Dedifferentiated amniotic fluid mesenchymal stem cell (primary cell): ENCODE measurements at regions not wholly inside any gene's neighbourhood (a gene's known extent, or its start where the extent isn't known, plus 50 kb on each side); places are given as distances from the start of the nearest gene placed in this dataset.
"Not testable (repeated sequence)": the region's sequence is repeated elsewhere in the genome, so short reads cannot be mapped to it uniquely, and the experiment has no call there.

Experiments used
- DNase-seq: peaks from one replicate; pipeline ENCODE4 v3.0.0-alpha.2; 2016; ENCODE audit errors: extremely low spot score

DNA sequence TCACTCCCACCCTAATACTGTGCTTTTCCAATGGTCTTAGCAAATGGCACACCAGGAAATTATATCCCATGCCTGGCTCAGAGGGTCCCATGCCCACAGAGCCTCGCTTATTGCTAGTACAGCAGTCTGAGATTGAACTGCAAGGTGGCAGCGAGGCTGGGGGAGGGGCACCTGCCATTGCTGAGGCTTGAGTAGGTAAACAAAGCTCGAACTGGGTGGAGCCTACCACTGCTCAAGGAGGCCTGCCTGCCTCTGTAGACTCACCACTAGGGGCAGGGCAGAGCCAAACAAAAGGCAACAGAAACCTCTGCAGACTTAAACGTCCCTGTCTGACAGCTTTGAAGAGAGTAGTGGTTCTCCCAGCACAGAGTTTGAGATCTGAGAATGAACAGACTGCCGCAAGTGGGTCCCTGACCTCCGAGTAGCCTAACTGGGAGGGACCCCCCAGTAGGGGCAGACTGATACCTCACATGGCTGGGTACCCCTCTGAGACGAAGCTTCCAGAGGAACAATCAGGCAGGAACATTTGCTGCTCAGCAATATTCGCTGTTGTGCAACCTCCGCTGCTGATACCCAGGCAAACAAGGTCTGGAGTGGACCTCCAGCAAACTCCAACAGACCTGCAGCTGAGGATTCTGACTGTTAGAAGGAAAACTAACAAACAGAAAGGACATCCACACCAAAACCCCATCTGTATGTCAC, 150.7 kb upstream of the FOXA2 start:
- DNase-seq = not testable (repeated sequence)

DNA sequence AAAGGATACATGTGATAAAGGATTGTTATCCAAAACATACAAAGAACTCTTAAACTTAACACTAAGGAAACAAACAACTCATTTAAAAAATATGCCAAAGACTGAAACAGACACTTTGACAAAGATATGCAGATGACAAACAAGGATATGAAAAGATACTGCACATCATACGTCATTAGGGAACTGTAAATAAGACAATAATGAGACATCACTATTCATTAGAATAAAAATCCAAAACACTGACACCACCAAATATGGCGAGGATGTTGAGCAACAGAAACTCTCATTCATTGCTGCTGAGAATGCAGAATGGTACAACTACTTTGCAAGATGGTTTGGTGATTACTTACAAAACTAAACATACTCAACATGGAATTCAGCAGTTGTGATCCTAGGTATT, 156.5 kb upstream of the FOXA2 start:
- no peak for DNase-seq

DNA sequence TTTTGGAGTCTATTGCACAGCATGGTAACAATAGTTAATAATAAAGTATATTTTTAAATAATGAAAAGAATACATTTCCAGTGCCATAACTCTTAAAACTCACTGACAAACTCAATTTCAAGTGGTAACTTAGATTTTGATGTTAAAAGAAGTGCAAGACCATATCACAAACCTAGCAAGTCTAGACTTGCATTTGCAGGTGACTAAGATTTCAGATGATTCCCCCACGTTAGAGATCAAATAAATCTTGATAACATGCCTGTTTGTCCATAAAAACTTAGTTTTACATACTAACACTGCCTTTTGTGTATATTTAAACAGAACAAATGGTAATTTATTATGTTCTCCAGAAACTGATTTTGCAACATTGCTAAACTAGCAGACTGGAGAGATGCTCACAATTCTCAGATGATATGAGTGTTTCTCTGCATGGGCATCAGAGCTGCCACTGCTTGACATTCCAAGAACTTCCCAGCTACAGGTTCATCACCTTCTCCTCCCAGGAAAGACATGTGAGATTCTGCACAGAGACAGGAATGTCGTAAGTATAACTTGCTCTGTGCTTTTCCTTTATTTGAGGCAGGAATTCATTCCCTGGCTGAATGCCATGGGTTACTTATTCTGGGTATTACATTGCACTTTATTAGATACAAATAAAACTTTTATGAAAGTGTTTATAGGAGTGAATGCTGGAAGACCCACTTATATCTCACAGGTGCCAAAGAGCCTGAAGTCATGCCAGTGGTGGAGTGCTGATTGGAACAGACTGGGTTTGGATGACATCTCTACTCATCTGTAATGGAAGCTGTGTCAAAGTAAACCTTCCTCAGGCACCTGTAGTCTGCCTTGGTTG, 160.2 kb upstream of the FOXA2 start:
- no peak for DNase-seq

DNA sequence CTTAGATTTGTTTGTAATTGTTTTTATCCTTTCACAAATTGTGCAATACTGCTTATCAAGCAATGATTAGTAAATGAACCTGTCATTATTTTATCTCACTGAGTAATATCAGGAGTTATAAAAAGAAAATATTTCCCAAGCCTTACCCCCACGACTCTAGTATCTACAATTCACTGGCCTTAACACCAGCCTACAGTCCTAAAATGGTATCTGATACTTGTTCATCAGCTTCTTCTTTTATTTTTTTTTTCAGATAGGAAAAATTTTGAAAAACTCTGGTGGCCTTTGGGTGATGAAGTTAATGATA, 160.8 kb upstream of the FOXA2 start:
- DNase-seq = no peak

DNA sequence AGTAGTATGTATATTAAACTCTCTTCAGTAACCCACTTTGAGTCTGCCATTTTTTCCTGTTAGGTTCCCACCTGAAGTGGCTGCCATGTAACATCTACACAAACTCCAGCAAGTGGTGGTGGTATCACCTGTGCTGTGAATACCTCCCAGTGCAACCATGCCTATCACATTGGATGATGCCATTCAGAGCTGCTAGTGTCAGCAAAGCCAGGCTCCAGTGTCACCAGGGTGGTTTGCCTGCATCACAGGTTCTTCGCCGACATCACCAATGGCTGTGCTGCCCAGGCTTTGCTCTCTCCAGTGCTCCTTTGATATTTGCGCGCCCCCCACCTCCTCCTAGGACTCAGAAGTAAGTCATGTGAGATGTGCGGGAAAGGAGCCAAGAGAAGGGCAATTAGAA, 162.6 kb upstream of the FOXA2 start:
- DNase-seq = no peak

DNA sequence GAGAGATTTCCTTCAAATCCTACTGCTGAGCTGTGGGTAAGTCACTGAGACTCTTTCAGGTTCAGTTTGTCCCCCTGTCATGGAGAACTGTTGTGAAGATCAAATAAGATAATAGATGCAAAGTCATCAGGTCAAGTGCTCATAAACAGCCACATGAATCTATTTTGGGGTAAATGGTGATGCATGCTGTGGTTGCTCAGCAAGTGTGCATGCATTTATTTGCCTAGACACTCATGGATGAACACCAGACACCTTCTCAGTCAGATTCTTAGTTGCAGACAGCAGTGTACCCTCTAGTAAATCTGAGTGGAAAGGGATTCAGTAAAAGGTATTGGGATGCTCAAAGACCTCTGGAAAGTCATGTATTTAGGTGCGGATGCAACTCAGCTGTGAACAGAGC, 168.0 kb upstream of the FOXA2 start:
- no peak for DNase-seq

DNA sequence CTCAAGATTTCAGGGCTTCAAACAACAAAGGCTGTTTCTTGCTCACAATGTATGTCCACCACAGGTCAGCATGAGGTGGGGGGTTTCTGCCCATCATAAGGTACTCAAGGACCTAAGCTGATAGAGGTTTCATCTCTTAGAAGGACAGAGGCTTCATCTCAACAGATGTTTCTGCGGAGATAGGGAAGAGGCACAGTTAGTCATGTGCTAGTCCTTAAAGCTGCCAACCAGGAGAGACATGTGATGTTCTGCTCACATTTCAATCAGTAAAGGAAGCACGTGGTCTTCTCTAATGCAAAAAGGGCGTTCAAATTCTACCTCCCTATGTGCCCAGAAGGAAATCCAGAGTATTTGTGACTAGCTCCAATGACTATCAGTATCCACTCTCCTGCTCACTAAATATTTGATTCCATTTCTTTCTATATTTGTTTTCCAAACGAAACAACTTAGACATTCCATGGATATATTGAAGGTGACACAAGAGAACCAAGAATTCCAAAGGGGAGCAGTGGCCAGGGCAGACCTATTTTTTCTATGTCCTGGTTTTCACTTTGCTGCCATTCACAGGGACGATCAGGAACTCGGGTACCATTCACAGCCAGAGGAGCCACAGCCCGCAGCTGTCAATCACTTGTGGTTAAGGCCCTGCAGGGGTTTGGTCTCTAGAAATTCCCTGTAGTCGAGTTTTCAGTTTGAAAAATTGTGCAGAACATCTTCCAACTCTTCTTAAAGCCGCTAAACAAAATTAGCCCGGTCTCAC, 173.2 kb upstream of the FOXA2 start:
- no peak for DNase-seq

DNA sequence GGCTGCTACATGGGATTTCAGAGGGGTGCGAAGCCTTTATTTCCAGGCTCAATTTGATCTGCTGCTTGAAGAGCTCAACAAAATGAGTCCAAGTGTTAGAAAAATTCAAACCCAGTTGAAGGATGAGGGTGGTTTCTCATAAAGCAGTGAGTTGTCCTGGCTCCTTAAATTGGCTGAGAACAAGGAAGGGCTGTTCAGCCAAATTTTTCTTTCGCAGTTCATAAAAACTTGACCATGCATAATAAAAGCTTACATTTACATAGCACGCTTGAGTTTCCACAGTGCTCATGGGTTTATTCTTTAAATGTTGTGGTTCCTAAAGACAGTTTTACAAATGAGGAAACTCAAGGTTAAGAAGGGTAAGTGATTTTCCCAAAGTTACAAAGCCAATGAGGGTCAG, 174.4 kb upstream of the FOXA2 start:
- no peak for DNase-seq

DNA sequence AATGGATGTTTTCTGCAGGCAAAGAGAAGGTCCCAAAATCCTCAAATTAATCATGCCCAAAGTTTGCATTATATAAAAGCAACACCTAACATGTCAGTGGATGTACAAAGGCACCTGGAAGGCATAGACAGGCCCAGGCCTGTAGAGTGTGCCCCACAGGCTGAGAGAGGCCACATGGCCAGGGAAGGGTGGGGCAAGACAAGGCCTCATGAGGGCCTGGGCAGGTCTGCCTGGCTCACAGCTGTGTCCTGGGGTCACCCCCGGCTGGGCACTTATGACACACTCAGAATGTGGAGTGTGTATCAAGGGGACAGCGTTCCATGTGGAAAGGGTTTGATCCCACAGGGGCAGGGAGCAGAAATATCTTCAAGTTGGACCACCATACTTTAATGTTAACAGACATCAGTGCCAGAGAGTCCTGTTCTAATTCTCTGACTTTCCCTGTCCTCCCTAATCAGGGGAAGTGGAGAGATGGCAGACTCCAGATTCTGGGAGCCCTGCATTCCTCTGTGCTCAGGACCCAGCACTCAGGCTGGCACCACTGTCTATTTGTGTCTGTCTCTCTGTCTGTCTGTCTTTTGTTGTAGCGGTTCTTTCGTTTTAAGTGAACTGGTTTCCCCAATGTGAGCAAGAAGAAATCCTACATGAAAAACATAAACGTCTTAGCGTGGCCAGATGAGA, 178.3 kb upstream of the FOXA2 start:
- no peak for DNase-seq

DNA sequence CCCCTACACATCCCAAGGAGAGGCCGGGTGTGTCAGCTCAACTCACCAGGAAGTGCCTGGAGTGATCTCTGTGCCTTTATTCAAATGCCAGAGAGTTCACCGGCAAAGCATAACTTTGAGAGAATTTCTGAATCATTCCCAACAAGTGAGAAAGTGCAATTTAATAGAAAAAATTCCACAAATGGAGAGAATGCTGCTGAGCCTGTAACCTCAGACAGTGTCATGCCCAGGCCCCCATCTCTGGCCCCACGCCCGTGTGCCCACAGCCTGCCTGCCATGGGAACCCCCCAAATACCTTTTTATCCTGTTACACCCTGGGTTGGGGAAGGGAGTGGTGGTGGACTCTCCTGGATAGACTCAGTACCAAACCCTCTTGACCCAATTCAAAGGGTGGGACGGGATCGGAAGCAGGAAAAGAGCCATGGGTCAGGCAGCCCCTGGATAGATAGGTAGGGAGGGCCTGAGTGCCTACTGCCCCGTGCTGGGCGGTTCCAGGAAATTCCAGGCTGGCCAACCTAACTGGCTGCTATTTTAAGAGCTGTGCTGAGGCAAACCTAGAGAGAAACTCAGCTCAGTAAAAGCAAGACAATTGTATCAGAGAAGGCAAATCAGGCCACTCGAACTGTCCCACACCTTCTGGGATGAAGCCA, 179.0 kb upstream of the FOXA2 start:
- peak; percentile 45 for DNase-seq

DNA sequence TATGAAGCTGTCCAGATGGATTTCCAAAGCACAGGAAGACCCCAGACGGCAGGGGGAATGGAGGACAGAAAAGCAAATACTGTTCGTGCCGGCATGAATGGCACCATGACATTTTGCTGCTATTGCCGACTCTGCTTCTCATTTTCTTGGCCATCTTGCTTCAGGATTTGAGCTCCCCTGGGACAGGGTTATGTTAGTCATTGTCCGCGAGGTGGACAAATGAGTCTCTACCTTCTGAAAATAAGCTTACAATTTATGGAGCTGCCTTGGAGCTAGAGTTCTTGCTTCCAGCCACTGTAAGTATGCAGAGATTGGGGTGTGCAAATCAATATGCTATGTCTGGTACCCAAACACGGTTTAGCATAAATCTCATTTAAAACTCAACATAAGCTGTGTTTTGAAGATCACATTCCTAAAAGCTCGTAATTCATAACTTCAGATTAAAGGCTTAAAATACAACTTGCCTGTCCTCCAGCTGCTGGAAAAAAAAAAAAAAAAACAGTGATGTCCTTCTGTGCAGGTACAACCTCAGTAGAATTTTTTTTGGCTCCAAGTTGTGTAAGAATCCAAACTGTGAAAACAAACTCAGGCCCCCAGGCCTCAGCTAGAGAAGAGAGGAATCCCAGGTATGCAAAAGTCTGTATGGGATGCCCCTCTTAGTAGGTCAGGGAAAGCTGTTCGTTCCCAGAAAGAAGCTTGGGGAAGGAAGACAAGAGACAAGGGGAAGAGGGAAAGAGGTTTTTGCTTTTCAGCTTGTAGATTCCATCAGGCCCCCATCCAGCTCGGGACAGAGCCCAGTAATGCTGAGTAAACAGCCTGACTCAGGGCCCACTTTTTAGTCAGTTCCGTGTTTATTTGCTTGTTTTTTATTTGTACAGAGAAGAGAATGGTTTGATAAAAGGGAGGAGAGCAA, 184.2 kb upstream of the FOXA2 start:
- no peak for DNase-seq

DNA sequence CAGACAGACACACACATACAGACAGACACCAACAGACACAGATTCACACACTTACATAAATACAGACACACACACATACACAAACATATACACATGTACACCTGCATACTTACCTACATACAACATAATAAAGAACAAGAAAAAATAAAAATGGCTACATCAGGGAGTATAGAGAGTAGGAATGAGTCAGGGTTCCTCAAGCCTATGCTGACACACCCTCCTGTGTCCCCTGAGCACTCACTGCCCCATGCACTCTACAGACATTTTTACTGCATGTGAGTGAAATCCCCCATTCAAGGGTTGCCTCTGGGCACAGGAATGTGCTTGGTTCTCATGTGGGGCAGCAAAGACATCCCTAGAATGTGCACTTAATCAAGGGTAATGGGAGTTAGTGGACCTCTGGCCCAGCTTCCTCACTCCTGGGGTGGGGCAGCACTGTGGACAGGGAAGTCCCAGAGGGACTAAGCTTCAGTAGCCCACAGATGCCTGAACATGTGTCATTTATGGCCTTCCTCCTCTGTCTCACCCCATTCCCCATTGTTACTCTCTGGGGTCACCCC, 185.9 kb upstream of the FOXA2 start:
- no peak for DNase-seq

DNA sequence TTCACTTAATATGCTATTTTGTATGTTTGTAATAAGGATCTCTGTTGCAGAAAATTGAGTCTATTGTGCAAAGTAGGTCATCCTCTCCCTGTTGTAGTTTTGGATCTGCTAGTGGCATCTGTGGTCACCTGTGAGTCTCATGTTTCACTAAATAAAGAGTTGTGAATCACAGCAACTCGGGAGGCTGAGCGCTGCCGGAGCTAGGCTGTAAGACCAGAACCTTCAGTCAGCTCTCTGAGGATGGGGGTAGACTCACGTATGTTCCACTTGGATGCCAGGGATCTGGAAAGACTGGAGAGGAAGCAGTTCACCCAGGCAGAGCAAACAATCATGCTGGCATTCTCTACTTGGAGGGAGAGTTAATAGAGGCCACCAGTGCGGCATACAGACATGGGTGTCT, 187.3 kb upstream of the FOXA2 start:
- no peak for DNase-seq

DNA sequence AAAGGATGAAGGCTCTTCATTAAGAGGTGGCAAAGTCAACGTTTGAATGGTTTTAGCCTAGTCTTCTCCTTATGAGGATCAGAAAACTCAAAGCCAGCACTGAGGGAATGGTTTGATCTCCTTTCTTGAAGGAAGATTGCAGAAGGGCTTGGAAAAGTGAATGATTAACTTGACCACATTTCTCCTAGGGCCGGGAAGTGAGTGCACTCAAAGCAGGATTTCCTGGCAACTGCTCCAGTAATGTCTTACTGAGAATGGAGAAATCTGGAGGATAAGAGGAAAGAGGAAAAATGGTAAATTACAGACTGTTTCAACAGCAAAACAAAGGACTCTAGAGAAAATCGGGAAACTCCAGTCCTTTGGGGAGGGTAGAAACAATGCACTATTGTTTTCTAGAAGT, 189.0 kb upstream of the FOXA2 start:
- no peak for DNase-seq

DNA sequence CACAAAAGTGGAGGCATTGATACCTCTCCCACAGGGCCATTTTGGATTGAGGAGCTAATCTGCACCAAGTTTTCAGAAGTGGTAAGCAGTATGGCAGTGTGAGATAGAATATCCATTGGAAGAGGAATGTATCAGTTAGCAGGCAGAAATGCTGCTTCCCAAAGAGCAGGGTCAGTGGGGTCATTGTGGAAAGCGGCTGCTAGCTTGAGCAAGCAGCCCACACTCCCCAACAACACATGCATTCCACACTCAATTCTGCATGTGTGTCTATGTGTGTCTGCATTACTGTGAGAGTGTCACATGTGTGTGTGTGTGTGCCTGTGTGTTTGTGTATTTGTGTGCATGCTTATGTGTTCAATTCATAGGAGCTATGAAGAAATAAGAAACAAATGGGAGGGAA, 190.9 kb upstream of the FOXA2 start:
- no peak for DNase-seq

DNA sequence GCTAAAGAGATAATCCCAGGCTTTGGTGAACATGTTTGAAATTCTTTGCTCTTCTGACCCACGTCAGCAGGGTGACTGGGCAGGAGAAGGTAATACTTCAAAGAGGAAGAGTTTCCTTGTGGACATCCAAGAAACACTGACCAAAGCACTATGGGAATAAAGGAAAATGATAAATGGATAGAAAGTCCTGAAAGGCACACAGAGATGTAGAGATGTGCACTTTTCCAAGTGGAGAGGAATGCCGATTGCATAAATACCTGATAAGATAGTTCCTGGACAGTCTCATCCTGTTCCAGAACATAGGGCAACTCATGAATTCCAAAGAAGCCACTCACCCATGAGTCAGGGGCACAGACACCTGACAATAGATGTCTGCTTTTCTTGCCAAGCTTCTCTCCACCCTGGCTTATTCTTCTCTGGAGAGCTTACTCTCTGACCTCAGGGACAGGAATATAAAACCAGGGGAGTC, 191.3 kb upstream of the FOXA2 start:
- DNase-seq = no peak

DNA sequence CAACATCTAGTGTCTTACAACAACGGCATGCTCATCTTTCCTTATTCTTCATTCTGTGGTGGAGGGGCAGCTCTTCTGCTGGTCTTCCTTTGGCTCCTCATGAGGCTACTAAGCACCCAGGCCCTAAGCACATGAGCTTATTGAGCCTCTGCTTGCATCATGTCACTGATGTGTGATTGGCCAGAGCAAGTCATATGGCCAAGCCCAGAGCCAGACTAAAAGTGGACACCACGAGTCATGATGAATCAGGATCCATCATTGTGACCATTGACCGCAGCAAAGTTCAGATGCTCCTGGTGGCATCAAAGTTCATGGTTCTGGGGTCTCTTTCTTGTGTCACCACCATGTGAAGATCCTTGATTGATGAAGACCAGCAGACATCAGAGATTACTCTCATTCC, 192.0 kb upstream of the FOXA2 start:
- DNase-seq = no peak

DNA sequence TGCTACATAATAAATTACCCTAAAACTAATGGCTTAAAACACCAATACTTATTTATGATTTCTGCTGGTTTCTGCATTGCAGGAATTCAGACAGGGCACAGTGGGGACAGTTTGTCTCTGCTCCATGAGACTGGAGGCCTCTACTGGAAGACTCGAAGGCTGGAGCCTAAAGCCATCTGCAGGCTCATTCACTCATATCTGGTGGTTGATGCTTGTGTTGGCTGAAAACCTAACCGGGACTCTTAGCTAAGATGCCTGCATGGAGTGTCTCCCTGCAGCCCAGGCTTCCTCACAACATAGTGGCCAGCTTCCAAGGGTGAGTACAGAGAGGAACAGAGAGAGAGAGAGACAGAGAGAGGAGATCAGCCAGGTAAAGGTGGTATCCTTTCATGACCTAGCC, 195.5 kb upstream of the FOXA2 start:
- DNase-seq = no peak

DNA sequence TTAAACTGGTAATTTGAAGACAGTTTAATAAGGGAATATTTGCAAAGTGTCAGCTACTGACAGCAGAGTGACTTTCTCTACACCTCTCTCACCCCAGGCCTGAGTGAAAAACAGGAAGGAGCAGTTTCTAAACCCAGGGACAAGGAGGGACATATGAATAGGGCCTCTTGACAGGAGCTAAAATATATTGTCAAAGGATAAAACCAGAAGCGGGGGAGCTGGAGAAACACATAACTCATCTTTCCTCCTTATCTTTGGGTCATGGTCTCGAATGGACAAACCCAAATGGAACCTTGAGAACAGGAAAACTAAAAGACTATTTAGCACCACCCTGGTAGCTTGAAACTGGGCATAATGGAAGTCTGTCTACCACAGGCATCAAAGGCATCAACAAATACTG, 197.5 kb upstream of the FOXA2 start:
- DNase-seq = no peak

DNA sequence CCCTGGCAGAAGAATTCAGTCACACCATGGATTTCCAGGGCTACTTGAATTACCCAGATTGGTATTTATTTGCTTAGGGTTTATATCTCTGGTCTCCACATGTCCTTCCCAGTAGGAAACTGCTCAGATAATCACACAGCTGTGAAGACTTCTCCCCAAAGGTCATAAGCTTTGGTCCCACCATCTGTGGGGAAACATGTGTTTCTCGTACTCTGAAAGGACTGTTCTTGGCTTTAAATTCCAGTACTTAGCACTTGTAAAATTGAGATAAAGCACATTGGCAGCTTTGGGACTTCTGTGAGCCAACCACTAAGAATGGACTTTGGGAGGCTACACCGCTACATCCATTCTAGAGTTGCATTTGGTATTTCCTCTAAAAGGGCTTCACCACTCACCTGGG, 205.3 kb upstream of the FOXA2 start:
- DNase-seq = no peak
